ENCODE measurements at regions not wholly inside any gene's neighbourhood (a gene's known extent, or its start where the extent isn't known, plus 50 kb on each side); places are given as distances from the start of the nearest gene placed in this dataset.

DNA sequence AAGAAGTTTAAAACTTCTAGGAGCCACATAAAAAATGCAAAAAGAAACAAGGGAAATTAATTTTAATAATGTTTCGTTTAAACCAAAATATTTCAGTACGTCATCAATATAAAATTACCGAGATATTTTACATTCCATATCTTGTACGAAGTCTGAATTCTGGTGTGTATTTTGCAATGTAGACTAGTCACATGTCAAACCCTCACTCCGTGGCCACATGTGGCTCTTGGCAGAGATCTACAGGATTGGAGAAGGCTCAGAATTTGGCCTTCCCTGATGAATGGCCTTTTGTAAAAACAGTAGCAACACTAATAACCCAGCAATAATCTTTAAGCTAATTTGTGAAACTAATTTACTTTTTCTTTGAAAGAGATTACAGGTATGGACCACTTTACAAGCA lies 217.1 kb downstream of the PRL start:
- WGBS, 2 experiments (ENCODE audit: insufficient coverage in 1 of 2, insufficient read length in 1 of 2): 98 to 100% methylated on average over 4 to 5 of the region's 5 CpGs
- H3K4me3 Mint-ChIP-seq: no peak overlapping the region
- no peaks in the 10 kb centered on the region for H3K9me3 Mint-ChIP-seq
- H3K27me3 Mint-ChIP-seq (ENCODE audit: insufficient read depth): no peaks in the 10 kb centered on the region
- TF ChIP-seq, protein P1, sequence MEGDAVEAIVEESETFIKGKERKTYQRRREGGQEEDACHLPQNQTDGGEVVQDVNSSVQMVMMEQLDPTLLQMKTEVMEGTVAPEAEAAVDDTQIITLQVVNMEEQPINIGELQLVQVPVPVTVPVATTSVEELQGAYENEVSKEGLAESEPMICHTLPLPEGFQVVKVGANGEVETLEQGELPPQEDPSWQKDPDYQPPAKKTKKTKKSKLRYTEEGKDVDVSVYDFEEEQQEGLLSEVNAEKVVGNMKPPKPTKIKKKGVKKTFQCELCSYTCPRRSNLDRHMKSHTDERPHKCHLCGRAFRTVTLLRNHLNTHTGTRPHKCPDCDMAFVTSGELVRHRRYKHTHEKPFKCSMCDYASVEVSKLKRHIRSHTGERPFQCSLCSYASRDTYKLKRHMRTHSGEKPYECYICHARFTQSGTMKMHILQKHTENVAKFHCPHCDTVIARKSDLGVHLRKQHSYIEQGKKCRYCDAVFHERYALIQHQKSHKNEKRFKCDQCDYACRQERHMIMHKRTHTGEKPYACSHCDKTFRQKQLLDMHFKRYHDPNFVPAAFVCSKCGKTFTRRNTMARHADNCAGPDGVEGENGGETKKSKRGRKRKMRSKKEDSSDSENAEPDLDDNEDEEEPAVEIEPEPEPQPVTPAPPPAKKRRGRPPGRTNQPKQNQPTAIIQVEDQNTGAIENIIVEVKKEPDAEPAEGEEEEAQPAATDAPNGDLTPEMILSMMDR (conservative IDR thresholded peaks at IDR 0.05): no peak
- H3K4me1 ChIP-seq (ENCODE audit: control insufficient read depth, insufficient read depth, low read length): no peaks in the 10 kb centered on the region
- no peak overlapping the region for H3K27ac ChIP-seq (ENCODE audit: low read depth, low read length)
- peaks cover 10% of the 10 kb centered on the region for H3K9me3 ChIP-seq (ENCODE audit: control insufficient read depth, low read length)
- peaks cover 48% of the 10 kb centered on the region for H3K36me3 ChIP-seq (ENCODE audit: control insufficient read depth, insufficient read depth, low read length)
- H3K4me3 ChIP-seq (ENCODE audit: low read length): no peak overlapping the region
- no peak for DNase-seq
- peaks cover 12% of the 10 kb centered on the region for H3K4me1 Mint-ChIP-seq
- no peaks in the 10 kb centered on the region for H3K27me3 ChIP-seq (ENCODE audit: control insufficient read depth, insufficient read depth, low read length, poor library complexity, severe bottlenecking)
- H3K9ac ChIP-seq (ENCODE audit: extremely low read depth, low read length, poor library complexity, severe bottlenecking): no peak overlapping the region
- peak overlapping the region; percentile 21 for H3K27ac Mint-ChIP-seq
- peaks cover 22% of the 10 kb centered on the region for H3K36me3 Mint-ChIP-seq (ENCODE audit: low read depth)

DNA sequence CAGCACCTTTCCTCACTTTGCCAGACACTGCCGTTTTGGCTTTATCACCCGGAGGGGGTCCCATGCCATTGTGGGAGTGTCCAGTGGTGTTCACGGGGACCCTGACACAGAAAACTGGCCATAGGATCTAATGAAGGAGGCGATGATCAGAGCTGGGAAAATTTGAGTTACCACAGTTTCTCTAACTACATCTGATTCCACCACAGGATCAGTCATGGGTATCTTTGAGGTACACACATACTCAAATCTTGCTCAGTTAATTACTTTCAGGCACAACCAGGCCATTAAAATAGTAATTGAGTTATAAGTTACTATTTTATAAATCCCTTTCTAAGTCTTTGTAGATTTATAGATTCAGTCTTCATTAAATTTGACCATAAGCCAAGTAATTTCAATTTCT lies 215.1 kb downstream of the PRL start:
- no peak overlapping the region for H3K4me3 ChIP-seq (ENCODE audit: low read length)
- peaks cover 55% of the 10 kb centered on the region for H3K36me3 ChIP-seq (ENCODE audit: control insufficient read depth, insufficient read depth, low read length)
- no peak overlapping the region for H3K27ac ChIP-seq (ENCODE audit: low read depth, low read length)
- Mint-ChIP-seq H3K9me3 (peaks cover 13% of the 10 kb centered on the region), H3K36me3 (ENCODE audit: low read depth) (peaks cover 31% of the 10 kb centered on the region), H3K27ac (peak overlapping the region; percentile 46), H3K4me1 (peaks cover 12% of the 10 kb centered on the region), H3K4me3 (no peak overlapping the region), H3K27me3 (ENCODE audit: insufficient read depth) (no peaks in the 10 kb centered on the region)
- H3K27me3 ChIP-seq (ENCODE audit: control insufficient read depth, insufficient read depth, low read length, poor library complexity, severe bottlenecking): no peaks in the 10 kb centered on the region
- WGBS, 2 experiments (ENCODE audit: insufficient coverage in 1 of 2, insufficient read length in 1 of 2): 95 to 96% methylated on average over 4 of the region's 4 CpGs
- peaks cover 24% of the 10 kb centered on the region for H3K9me3 ChIP-seq (ENCODE audit: control insufficient read depth, low read length)
- no peak for DNase-seq
- H3K4me1 ChIP-seq (ENCODE audit: control insufficient read depth, insufficient read depth, low read length): no peaks in the 10 kb centered on the region
- H3K9ac ChIP-seq (ENCODE audit: extremely low read depth, low read length, poor library complexity, severe bottlenecking): no peak overlapping the region
- TF ChIP-seq, protein P1 (conservative IDR thresholded peaks at IDR 0.05): no peak

DNA sequence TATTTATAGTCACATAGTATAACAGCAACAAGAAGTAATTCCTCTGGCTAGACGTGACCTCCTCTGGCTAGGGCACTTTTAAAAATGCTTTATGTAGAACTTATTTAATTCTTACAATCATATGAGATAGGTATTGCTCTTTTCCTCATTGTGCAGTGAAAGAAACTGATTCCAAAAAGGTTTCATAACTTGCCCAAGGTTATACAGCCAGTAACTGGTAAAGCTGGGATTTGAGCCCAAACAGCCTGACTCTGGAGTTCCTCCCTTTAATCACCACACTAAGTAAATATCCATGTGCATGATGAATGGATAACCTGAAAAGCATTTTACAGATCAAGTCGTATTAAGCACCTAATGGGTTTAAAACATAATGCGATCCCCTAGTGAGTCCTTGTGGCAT lies 214.6 kb downstream of the PRL start:
- no peak overlapping the region for H3K9ac ChIP-seq (ENCODE audit: extremely low read depth, low read length, poor library complexity, severe bottlenecking)
- H3K27me3 ChIP-seq (ENCODE audit: control insufficient read depth, insufficient read depth, low read length, poor library complexity, severe bottlenecking): no peaks in the 10 kb centered on the region
- Mint-ChIP-seq H3K36me3 (ENCODE audit: low read depth) (peaks cover 31% of the 10 kb centered on the region), H3K4me1 (peaks cover 12% of the 10 kb centered on the region), H3K27me3 (ENCODE audit: insufficient read depth) (no peaks in the 10 kb centered on the region), H3K4me3 (no peak overlapping the region), H3K9me3 (peaks cover 13% of the 10 kb centered on the region), H3K27ac (no peak overlapping the region)
- 96 to 100% methylated on average over 2 of the region's 3 CpGs for WGBS, 2 experiments (ENCODE audit: insufficient coverage in 1 of 2, insufficient read length in 1 of 2)
- DNase-seq: no peak
- H3K36me3 ChIP-seq (ENCODE audit: control insufficient read depth, insufficient read depth, low read length): peaks cover 53% of the 10 kb centered on the region
- no peaks in the 10 kb centered on the region for H3K4me1 ChIP-seq (ENCODE audit: control insufficient read depth, insufficient read depth, low read length)
- H3K27ac ChIP-seq (ENCODE audit: low read depth, low read length): no peak overlapping the region
- H3K9me3 ChIP-seq (ENCODE audit: control insufficient read depth, low read length): peaks cover 24% of the 10 kb centered on the region
- no peak overlapping the region for H3K4me3 ChIP-seq (ENCODE audit: low read length)
- TF ChIP-seq, protein P1 (conservative IDR thresholded peaks at IDR 0.05): no peak

Measured in endodermal cell (in vitro differentiated cells).